GM19239 (cell line): ENCODE measurements at regions not wholly inside any gene's neighbourhood (a gene's known extent, or its start where the extent isn't known, plus 50 kb on each side); places are given as distances from the start of the nearest gene placed in this dataset.
"Not testable (repeated sequence)": the region's sequence is repeated elsewhere in the genome, so short reads cannot be mapped to it uniquely, and the experiment has no call there.

Experiments used
- DNase-seq: peaks from one replicate; pipeline ENCODE4 v3.0.0; 2011; ENCODE audit warnings: low spot score; ENCODE audit not compliant: insufficient read length
- FAIRE-seq: peaks from 2 replicates; lab custom pipeline; 2011; peaks lifted over from hg19 to GRCh38; lab: Jason Lieb, UNC

- DNase-seq = no peak
- FAIRE-seq = no peak
These were observed 324.0 kb downstream of the KCNJ2 start for GRCh38 chr17:70493277-70493874.

- FAIRE-seq (no peak), DNase-seq (no peak)
These were observed 329.3 kb downstream of the KCNJ2 start for GRCh38 chr17:70498631-70499030.

GRCh38 chr17:70499067-70499786, 329.9 kb downstream of the KCNJ2 start:
- no peak for FAIRE-seq
- DNase-seq = no peak

- DNase-seq (no peak), FAIRE-seq (no peak)
These were observed 334.1 kb downstream of the KCNJ2 start for GRCh38 chr17:70503449-70503848.

GRCh38 chr17:70510288-70510687, 341.0 kb downstream of the KCNJ2 start:
- FAIRE-seq (no peak), DNase-seq (no peak)

- DNase-seq (no peak), FAIRE-seq (no peak)
These were observed 348.5 kb downstream of the KCNJ2 start for GRCh38 chr17:70517816-70518215.

GRCh38 chr17:70519300-70519699, 350.0 kb downstream of the KCNJ2 start:
- no peak for DNase-seq
- no peak for FAIRE-seq

GRCh38 chr17:70520447-70520846, 351.1 kb downstream of the KCNJ2 start:
- DNase-seq = no peak
- no peak for FAIRE-seq

- DNase-seq (no peak), FAIRE-seq (no peak)
These were observed 351.6 kb downstream of the KCNJ2 start for GRCh38 chr17:70520956-70521355.

- no peak for FAIRE-seq
- no peak for DNase-seq
These were observed 352.5 kb downstream of the KCNJ2 start for GRCh38 chr17:70521821-70522256.

- no peak for DNase-seq
- no peak for FAIRE-seq
These were observed 354.1 kb downstream of the KCNJ2 start for GRCh38 chr17:70523426-70523825.

- not testable (repeated sequence) for FAIRE-seq, DNase-seq
These were observed 355.7 kb downstream of the KCNJ2 start for GRCh38 chr17:70525035-70525434.

- no peak for DNase-seq
- FAIRE-seq = no peak
These were observed 356.6 kb downstream of the KCNJ2 start for GRCh38 chr17:70525961-70526360.

GRCh38 chr17:70527364-70527888, 358.1 kb downstream of the KCNJ2 start:
- no peak for DNase-seq
- FAIRE-seq = no peak

GRCh38 chr17:70533427-70533826, 364.1 kb downstream of the KCNJ2 start:
- FAIRE-seq = no peak
- no peak for DNase-seq

GRCh38 chr17:70535986-70536385, 366.7 kb downstream of the KCNJ2 start:
- no peak for FAIRE-seq

GRCh38 chr17:70539132-70539924, 370.0 kb downstream of the KCNJ2 start:
- FAIRE-seq (no peak), DNase-seq (no peak)

More at GRCh38 chr17:70535986-70536385, 366.7 kb downstream of the KCNJ2 start:
- no peak for DNase-seq

GRCh38 chr17:70542876-70543275, 373.5 kb downstream of the KCNJ2 start:
- no peak for FAIRE-seq
- DNase-seq = no peak

GRCh38 chr17:70544317-70544716, 375.0 kb downstream of the KCNJ2 start:
- DNase-seq (no peak), FAIRE-seq (no peak)

- DNase-seq (peak; percentile 7), FAIRE-seq (peak; percentile 60)
These were observed 383.1 kb downstream of the KCNJ2 start for GRCh38 chr17:70552230-70552981.
